ENCODE measurements at regions not wholly inside any gene's neighbourhood (a gene's known extent, or its start where the extent isn't known, plus 50 kb on each side); places are given as distances from the start of the nearest gene placed in this dataset.

DNA sequence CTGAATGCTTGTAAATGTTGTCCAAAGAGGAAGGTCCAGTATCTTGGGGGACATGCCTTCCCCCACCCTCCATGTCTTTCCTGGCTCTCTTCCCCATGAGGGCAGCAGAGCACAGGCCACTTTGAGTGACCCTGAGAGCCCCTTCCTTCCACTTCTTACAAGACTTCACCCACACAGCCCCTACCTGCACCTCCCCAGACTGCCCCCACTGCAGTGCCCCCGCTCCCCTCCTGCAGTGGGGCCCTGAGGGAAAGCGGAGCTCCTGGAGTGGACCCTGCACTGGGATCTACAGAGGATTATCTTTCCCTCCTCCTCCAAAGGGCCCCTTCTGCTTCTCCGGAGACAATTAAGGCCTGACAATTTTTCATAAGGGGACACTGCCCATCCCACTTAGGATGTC, 326.8 kb downstream of the TCERG1L start:
- TF ChIP-seq ZFX (IDR thresholded peaks at IDR 0.05), result no peak
- TF ChIP-seq, protein P1, sequence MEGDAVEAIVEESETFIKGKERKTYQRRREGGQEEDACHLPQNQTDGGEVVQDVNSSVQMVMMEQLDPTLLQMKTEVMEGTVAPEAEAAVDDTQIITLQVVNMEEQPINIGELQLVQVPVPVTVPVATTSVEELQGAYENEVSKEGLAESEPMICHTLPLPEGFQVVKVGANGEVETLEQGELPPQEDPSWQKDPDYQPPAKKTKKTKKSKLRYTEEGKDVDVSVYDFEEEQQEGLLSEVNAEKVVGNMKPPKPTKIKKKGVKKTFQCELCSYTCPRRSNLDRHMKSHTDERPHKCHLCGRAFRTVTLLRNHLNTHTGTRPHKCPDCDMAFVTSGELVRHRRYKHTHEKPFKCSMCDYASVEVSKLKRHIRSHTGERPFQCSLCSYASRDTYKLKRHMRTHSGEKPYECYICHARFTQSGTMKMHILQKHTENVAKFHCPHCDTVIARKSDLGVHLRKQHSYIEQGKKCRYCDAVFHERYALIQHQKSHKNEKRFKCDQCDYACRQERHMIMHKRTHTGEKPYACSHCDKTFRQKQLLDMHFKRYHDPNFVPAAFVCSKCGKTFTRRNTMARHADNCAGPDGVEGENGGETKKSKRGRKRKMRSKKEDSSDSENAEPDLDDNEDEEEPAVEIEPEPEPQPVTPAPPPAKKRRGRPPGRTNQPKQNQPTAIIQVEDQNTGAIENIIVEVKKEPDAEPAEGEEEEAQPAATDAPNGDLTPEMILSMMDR (conservative IDR thresholded peaks at IDR 0.05), result no peak
- H3K27ac ChIP-seq, result no peak overlapping the region

DNA sequence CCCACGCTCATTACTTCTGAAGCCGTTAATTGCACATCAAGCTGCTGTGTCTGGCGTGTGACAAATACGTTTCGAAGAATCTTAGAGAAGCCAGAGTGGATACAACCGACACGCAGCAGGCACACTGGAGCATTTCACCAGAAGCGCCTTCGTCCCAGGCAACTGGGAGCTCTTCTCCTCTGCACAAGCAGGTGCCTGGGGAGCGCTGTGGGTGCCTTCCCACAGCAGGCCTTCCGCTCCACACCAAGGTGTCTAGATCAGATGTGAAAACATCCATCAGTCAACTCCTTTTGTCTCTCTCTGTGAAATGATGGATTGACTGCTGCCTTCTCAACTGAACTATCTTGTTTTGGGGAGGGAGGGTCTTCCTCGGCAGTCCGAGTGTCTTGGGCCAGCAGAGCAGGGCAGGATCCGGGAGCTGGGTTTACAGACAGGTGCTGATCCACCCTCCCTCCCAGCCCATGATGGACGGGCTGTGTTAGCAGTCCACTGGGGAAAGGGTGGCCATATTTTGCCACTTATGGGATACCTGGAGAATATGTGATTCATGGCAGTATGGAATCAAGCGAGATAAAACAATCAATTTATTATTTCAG, 326.3 kb downstream of the TCERG1L start:
- H3K27ac ChIP-seq, result no peak overlapping the region
- TF ChIP-seq ZFX (IDR thresholded peaks at IDR 0.05), result no peak
- TF ChIP-seq, protein P1 (conservative IDR thresholded peaks at IDR 0.05), result no peak

DNA sequence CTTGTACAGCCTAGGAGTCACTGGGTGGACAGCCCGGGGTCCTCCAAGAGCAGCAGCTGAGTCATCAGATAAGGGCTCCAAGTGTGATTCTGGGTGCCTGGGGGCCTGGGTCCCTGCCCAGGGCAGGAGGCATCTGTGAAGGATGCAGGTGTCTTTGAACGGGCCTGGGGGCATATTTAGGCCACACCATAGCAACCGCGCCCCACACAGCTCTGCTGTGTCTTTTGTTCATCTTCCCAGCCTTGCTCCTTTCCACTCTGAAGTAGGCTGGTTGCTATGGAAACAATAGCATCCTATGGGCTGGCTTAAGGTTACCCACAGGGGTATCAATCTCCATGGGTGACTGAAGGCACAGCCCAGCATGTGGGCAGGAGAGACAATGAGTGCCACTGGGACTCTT, 324.7 kb downstream of the TCERG1L start:
- no peak overlapping the region for H3K27ac ChIP-seq
- TF ChIP-seq, protein P1 (conservative IDR thresholded peaks at IDR 0.05), result no peak
- no peak for TF ChIP-seq ZFX (IDR thresholded peaks at IDR 0.05)

DNA sequence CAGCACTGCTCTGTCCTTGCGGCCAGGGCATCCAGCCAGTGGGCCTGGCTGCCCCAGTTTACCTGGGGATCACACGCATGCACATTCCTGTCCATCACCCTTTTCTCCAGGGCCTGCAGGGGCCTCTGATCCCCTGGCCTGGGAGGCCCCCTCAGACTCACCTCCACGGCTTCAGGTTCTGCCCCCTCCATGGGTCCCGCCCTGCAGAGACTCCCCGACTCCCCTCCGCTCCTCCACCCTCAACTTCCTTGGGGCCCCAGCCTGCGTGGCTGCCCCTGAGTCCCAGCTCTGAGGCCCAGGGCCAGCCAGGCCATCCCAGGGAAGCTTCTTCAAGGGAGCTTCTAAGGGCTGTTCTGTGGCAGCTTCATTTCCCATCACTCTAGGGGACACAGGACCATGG, 324.1 kb downstream of the TCERG1L start:
- no peak for TF ChIP-seq ZFX (IDR thresholded peaks at IDR 0.05)
- TF ChIP-seq, protein P1 (conservative IDR thresholded peaks at IDR 0.05), result no peak
- H3K27ac ChIP-seq, result no peak overlapping the region

DNA sequence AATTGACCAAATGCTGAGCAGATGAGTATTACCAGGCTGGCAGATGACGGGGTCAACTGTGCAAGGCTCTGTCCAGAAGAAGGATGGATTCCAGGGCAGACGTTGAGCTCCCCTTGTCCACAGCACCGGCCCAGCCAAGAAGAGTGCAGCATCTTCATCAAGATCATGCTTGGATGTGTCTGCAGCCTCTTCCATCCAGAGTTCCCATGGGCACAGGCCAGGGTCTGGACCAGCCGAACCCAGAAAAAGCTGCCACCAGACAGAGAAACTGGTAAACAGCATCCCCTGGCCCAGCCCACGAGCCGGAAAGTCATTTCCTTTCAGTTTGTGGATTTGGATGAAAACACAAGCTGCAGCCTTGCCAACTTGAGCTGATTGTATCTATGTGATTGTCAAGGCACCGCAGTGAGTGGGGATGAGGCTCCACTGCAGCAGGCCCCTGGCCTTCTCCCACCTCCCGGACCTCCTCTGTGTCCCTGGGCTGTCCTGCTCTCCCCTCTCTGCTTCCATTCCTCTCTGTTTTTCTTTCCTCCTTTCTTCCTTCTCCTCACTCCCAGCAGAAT, 321.8 kb downstream of the TCERG1L start:
- H3K27ac ChIP-seq, result no peak overlapping the region
- no peak for TF ChIP-seq ZFX (IDR thresholded peaks at IDR 0.05)
- TF ChIP-seq, protein P1 (conservative IDR thresholded peaks at IDR 0.05), result no peak

DNA sequence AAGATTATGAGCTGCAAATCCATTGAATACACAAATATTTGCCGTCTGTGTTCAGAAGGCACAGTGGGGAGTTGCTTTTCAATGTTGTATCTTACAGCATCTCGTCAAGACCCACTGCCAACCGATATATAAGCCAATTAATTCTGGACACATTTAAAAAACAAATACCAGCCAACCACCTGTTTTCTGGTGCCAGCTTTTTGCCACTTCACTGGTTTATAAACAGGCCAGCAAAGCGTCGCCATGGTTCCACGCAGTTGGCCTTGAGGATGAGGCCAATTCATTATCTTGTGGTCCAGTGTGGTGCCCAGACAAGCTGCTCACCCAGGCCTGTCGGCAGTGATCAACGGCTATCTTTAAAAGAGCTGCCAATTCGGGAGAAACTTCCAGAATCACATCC, 321.0 kb downstream of the TCERG1L start:
- no peak for TF ChIP-seq ZFX (IDR thresholded peaks at IDR 0.05)
- TF ChIP-seq, protein P1 (conservative IDR thresholded peaks at IDR 0.05), result no peak

DNA sequence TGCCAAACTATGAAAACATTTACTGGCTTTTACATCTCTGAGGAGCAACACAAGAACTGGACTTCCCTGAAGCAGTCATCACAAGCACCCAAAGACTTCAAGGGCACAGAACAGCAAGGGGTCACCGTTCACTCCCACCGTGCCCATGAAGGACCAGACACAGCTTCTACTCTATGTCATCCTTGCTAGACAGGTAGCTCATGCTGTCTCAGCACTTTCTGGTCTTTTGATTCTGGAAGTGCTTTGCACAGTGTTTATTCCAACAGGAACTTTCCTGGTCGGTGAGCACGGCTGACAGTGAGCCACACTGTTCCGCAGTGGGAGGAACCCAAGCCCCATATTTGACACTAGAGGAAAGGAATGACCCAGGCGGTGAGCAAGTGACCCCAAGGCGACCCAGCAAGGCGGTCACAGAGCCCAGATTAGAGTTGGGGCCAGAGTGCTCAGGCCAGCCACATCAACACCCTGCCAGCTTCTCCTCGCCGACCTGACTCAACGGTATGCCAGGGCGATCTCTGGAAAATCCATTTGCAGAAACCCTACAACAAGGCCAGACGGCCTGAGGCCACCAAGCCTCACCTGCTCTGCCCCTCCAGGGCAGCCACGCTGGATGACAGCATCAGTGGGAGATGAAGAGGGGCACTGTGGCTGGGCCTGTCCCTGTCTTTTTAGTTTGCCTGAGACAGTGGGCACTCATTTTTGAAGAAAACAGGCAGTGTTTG, 318.6 kb downstream of the TCERG1L start:
- TF ChIP-seq ZFX (IDR thresholded peaks at IDR 0.05), result no peak
- TF ChIP-seq, protein P1 (conservative IDR thresholded peaks at IDR 0.05), result no peak
- no peak overlapping the region for H3K27ac ChIP-seq

More for the DNA sequence above, 321.0 kb downstream of the TCERG1L start:
- no peak overlapping the region for H3K27ac ChIP-seq
